ENCODE measurements at regions not wholly inside any gene's neighbourhood (a gene's known extent, or its start where the extent isn't known, plus 50 kb on each side); places are given as distances from the start of the nearest gene placed in this dataset.

- no peak for DNase-seq (ENCODE audit: low spot score)
- Histone ChIP-seq H3K27ac (no peak overlapping the region), H3K4me3 (no peak overlapping the region)
- TF ChIP-seq CTCF (IDR thresholded peaks at IDR 0.05): no peak
These were observed 2365.6 kb downstream of the ARAP2 start for GRCh38 chr4:33878710-33879109.

GRCh38 chr4:33881176-33881575 is 2363.1 kb downstream of the ARAP2 start:
- no peak for TF ChIP-seq CTCF (IDR thresholded peaks at IDR 0.05)
- DNase-seq (ENCODE audit: low spot score): no peak
- H3K4me3 ChIP-seq: no peak overlapping the region
- H3K27ac ChIP-seq: no peak overlapping the region

GRCh38 chr4:33882246-33882990 is 2361.9 kb downstream of the ARAP2 start:
- Histone ChIP-seq H3K27ac (no peak overlapping the region), H3K4me3 (no peak overlapping the region)
- DNase-seq (ENCODE audit: low spot score): no peak
- TF ChIP-seq CTCF (IDR thresholded peaks at IDR 0.05): no peak

GRCh38 chr4:33883111-33883510 is 2361.2 kb downstream of the ARAP2 start:
- Histone ChIP-seq H3K4me3 (no peak overlapping the region), H3K27ac (no peak overlapping the region)
- DNase-seq (ENCODE audit: low spot score): no peak
- no peak for TF ChIP-seq CTCF (IDR thresholded peaks at IDR 0.05)

GRCh38 chr4:33886356-33886755 is 2358.0 kb downstream of the ARAP2 start:
- TF ChIP-seq CTCF (IDR thresholded peaks at IDR 0.05): no peak
- Histone ChIP-seq H3K27ac (no peak overlapping the region), H3K4me3 (no peak overlapping the region)
- no peak for DNase-seq (ENCODE audit: low spot score)

- TF ChIP-seq CTCF (IDR thresholded peaks at IDR 0.05): no peak
- no peak for DNase-seq (ENCODE audit: low spot score)
- Histone ChIP-seq H3K4me3 (no peak overlapping the region), H3K27ac (no peak overlapping the region)
These were observed 2353.5 kb downstream of the ARAP2 start for GRCh38 chr4:33890841-33891240.

GRCh38 chr4:33911959-33912358 is 2332.4 kb downstream of the ARAP2 start:
- TF ChIP-seq CTCF (IDR thresholded peaks at IDR 0.05): no peak
- Histone ChIP-seq H3K27ac (no peak overlapping the region), H3K4me3 (no peak overlapping the region)
- DNase-seq (ENCODE audit: low spot score): no peak
